GM19351 (cell line): ENCODE measurements at regions not wholly inside any gene's neighbourhood (a gene's known extent, or its start where the extent isn't known, plus 50 kb on each side); places are given as distances from the start of the nearest gene placed in this dataset.

ENCODE experiments used
- ATAC-seq: cut with Tn5 transposase; IDR thresholded peaks from one replicate; pipeline ENCODE4 v1.9.1; 2021; ENCODE audit warnings: mild to moderate bottlenecking, moderate library complexity; ENCODE audit not compliant: unreplicated experiment

DNA sequence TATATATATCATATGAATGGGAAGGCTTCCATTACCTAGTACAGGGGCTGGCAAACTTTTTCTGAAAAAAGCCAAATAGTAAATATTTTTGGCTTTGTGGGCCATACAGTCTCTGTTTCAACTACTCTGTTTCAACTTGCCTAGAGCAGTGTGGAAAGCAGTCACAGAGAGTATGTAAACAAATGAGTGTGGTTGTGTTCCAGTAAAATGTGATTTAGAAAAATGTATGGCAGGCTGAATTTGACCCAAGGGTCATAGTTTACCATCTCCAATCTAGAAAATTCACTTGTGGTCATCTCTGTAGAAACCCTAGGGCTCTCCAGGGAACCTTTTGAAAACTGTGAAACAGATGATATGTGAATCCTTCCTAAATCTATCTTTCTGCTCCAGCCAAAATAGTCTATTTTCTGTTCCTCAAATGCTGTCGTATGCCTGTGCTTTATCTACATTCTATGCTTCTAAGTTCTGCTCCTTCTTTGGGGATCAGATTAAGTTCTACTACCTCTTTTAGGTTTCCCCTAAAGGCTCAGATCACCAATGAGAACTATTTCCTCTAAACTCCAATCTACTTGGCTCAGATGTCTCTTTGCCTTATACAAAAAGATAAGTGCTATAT, 356.2 kb downstream of the METTL15 start:
- peak; percentile 55 for ATAC-seq

DNA sequence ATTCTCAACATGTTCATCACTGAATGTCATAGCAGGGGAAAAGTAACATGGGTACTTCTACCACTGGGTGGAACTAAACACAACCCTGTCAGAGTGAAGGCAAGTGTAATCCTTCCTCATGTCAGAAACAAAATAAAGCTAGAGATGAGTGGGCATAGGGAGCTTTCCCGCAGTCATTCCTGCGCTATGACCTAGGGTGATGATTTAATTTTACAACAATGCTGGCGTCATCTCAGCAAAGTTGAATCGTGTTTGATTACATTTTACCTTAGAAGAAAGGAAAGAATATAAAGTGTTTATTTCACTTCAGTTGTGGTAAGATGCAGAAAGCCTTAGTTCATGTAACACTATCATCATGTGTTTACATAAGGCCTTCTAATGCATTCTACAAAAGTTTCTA, 355.6 kb downstream of the METTL15 start:
- no peak for ATAC-seq

DNA sequence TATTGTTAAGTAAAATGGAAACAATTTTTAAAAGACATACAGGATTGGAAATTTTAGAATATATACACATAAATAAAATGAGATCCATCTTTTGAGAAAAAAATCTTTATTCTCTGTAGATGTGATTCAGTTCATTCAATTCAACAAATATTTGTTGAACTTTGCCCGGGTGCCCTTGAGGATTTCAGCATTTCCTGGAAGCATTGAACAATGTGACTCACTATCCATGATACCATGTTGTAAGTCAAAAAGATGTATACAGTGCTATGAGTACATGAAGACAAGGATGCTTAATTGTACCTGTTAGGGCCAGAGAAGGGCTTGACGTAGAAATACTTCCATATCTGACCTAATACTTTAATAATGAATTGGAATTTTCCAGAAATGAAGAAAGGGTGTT, 353.7 kb downstream of the METTL15 start:
- ATAC-seq = no peak

GRCh38 chr11:28461338-28461737, 353.1 kb downstream of the METTL15 start:
- ATAC-seq = no peak

- no peak for ATAC-seq
Observed at GRCh38 chr11:28460348-28460747, 352.2 kb downstream of the METTL15 start.

DNA sequence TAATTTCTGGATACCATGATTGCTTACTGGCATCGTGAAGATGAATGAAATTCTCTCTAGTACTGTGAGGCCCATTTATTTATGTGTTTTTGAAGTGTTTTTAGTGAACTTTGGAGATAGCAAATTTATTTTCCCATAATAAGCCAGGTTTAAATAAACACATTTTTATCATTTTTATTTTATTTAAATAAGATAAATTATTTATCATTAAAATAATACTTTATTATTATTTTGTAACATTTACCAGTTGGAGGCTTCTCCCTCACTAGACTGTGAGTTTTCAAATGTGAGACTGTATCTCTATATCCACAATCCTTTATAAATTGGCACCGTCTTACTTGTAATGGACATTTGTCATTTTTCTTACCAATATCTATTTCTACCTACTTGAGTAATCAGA, 351.7 kb downstream of the METTL15 start:
- ATAC-seq = no peak

GRCh38 chr11:28457481-28458065, 349.4 kb downstream of the METTL15 start:
- no peak for ATAC-seq

- no peak for ATAC-seq
Observed at GRCh38 chr11:28448186-28448585, 340.0 kb downstream of the METTL15 start.

DNA sequence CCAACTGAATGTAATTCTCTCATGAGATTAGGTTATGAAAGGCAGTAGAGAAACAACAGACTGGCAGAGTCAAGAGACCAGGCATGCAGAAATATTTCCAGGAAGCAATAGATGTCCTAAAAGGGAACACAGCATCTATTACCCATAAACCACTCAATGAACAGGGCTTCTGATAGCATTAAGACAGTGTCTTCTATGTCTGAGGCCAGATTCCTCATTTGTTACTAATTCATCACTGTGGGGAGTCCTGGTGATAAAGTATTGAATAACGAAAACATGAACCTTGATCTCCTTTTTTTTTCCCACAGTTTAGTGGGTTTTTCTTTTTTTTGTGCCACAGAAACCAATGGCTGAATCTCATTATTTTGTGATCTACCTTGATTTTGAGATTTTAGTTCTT, 339.0 kb downstream of the METTL15 start:
- no peak for ATAC-seq

DNA sequence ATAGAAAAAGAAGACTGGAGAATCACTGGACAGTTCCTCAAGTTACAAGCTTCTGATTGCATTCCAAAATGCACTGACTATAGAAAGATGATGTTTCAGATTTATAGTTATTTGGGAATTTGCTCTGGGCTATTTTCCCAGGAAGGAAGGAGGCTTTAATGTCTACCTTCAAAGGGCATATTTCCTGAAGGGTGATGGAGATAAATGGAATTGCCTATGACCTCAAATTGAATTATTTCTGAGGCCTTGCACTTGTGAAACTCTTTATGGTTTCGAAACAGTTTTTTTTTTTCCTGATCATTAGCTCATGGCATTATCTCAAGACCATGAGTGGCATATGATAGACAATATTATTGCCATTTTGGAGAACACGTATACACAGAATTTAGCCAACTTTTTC, 333.9 kb downstream of the METTL15 start:
- no peak for ATAC-seq

DNA sequence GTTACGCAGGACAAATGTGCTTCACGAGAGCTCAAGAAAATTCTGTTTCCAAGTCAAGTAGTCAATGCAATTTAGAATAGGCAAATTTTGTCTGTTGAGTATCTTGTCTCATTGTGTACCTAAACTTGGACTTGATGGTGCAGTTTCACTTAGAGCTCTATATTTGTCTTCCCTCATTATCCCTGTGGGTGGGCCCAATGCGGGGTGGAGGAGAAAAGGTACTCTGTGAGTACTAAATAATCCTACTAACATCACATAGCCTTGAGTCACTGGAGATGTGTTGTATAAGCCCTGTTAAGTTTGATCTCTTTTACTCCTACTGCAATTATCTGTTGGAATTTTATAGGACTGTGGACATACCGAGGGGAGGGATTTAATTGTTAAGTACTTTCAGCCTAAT, 331.2 kb downstream of the METTL15 start:
- no peak for ATAC-seq

- ATAC-seq = no peak
Observed at GRCh38 chr11:28420099-28420498, 311.9 kb downstream of the METTL15 start.

- ATAC-seq = no peak
Observed at GRCh38 chr11:28417601-28418323, 309.6 kb downstream of the METTL15 start.

DNA sequence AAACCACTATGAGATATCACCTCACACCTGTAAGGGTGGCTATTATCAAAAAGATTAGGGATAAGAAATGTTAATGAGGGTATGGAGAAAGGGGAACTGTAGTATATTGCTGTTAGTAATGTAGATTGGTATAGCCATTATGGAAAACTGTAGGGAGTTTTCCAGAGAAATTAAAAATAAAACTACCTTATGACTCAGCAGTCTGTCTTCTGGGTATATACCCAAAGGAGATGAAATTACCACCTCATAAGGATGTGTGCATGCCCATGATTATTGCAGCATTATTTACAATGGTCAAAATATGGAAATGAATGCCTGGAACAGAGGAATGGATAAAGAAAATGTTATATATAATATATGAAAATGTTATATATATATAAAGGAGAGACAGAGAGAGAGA, 303.8 kb downstream of the METTL15 start:
- no peak for ATAC-seq

- no peak for ATAC-seq
Observed at GRCh38 chr11:28401446-28401845, 293.3 kb downstream of the METTL15 start.

GRCh38 chr11:28400331-28401100, 292.3 kb downstream of the METTL15 start:
- ATAC-seq = no peak

GRCh38 chr11:28393348-28393747, 285.2 kb downstream of the METTL15 start:
- no peak for ATAC-seq

DNA sequence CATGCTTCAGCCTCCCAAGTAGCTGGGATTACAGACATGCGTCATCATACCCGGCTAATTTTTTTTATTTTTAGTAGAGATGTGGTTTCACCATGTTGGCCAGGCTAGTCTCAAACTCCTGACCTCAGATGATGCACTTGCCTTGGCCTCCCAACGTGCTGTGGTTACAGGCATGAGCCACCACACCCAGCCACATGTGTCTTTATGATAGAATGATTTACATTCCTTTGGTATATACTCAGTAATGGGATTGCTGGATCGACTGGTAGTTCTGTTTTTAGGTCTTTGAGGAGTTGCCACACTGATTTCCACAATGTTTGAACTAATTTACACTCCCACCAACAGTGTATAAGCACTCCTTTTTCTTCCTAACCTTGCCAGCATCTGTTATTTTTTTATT, 276.2 kb downstream of the METTL15 start:
- ATAC-seq = no peak

GRCh38 chr11:28383456-28383855, 275.3 kb downstream of the METTL15 start:
- ATAC-seq = no peak
